B cell (primary cell): ENCODE measurements at regions not wholly inside any gene's neighbourhood (a gene's known extent, or its start where the extent isn't known, plus 50 kb on each side); places are given as distances from the start of the nearest gene placed in this dataset.

Experiments
- ATAC-seq: fragments of 200-7000 bp; cut with Tn5 transposase; one replicate; pipeline ENCODE4 v1.10.0; 2021; ENCODE audit warnings: low read depth, mild to moderate bottlenecking, moderate number of reproducible peaks, moderate library complexity
- CTCF ChIA-PET: fragments of 350-600 bp; sonication (Branson Sonifier 250); formaldehyde crosslinking; loops from one replicate; lab custom pipeline; 2021; ENCODE audit warnings: antibody characterized with exemption, inconsistent platforms; lab: Charles Lee
- POLR2A ChIA-PET: fragments of 350-600 bp; sonication (Branson Sonifier 250); formaldehyde crosslinking; loops from one replicate; lab custom pipeline; 2021; ENCODE audit warnings: antibody characterized with exemption; lab: Charles Lee
- DNase-seq: peaks from one replicate; pipeline ENCODE4 v3.0.0; 2013
- H2AFZ ChIP-seq: 2 replicates; pipeline ENCODE4 v1.6.1; 2012; ENCODE audit warnings: mild to moderate bottlenecking, low read depth, low read length; ENCODE audit not compliant: insufficient read depth, poor library complexity, severe bottlenecking
- H3K27ac ChIP-seq, 2 donors: 1 replicate in 1 of 2; 2 replicates in 1 of 2; pipeline ENCODE4 v1.5.1; 2012 to 2013; ENCODE audit warnings: low read length in 2 of 2, mild to moderate bottlenecking in 2 of 2, moderate library complexity in 1 of 2
- H3K27me3 ChIP-seq, 4 experiments: fragments of 200-600 bp in 1 of 4; sonication (generic) in 1 of 4; replicated peaks in 1 of 4; 1 replicate in 2 of 4; 2 replicates in 2 of 4; pipeline versions ENCODE4 v1.6.1 to v1.7.0; 2013 to 2016; ENCODE audit warnings: low read length in 3 of 4, mild to moderate bottlenecking in 2 of 4, mixed read lengths in 1 of 4, moderate library complexity in 1 of 4; ENCODE audit not compliant: insufficient read depth in 4 of 4, control insufficient read depth in 3 of 4; ENCODE audit errors: control extremely low read depth in 1 of 4
- H3K36me3 ChIP-seq, 2 experiments: replicated peaks in 1 of 2; 1 replicate in 1 of 2; 2 replicates in 1 of 2; pipeline versions ENCODE4 v1.6.1 to v1.7.1; 2013; ENCODE audit warnings: low read length in 1 of 2; ENCODE audit not compliant: insufficient read depth in 2 of 2, control insufficient read depth in 1 of 2; ENCODE audit errors: control extremely low read depth in 1 of 2, extremely low read depth in 1 of 2
- H3K4me1 ChIP-seq, 2 donors: fragments of 200-600 bp in 1 of 2; sonication (generic) in 1 of 2; 1 replicate in 1 of 2; 2 replicates in 1 of 2; pipeline versions ENCODE4 v1.5.1 to v1.6.1; 2013 to 2017; ENCODE audit warnings: low read length in 2 of 2; ENCODE audit not compliant: control insufficient read depth in 2 of 2, insufficient read depth in 2 of 2
- H3K4me2 ChIP-seq: replicated peaks from 2 replicates; pipeline ENCODE3; 2012; ENCODE audit warnings: mild to moderate bottlenecking, low read depth, low read length; ENCODE audit not compliant: poor library complexity, severe bottlenecking
- H3K4me3 ChIP-seq, 5 experiments: fragments of 200-600 bp in 1 of 5; sonication (generic) in 1 of 5; 1 replicate in 3 of 5; 2 replicates in 2 of 5; pipeline versions ENCODE4 v1.5.1 to v1.7.0; 2011 to 2016; ENCODE audit warnings: low read length in 4 of 5, mild to moderate bottlenecking in 4 of 5, low read depth in 2 of 5, control low read depth in 1 of 5, moderate library complexity in 1 of 5; ENCODE audit not compliant: insufficient read depth in 1 of 5; ENCODE audit errors: control extremely low read depth in 1 of 5, extremely low read depth in 1 of 5
- H3K79me2 ChIP-seq: fragments of 200-600 bp; sonication (generic); one replicate; pipeline ENCODE4 v1.6.0; 2016; ENCODE audit warnings: low read length; ENCODE audit not compliant: control insufficient read depth, insufficient read depth
- H3K9ac ChIP-seq: fragments of 200-600 bp; sonication (generic); 2 replicates; pipeline ENCODE4 v1.6.1; 2017; ENCODE audit warnings: mild to moderate bottlenecking, low read length, moderate library complexity
- H3K9me3 ChIP-seq, 3 donors: one replicate each; pipeline versions ENCODE4 v1.6.1 to v1.7.1; 2013; ENCODE audit warnings: low read length in 2 of 3; ENCODE audit not compliant: control insufficient read depth in 2 of 3, insufficient read depth in 1 of 3; ENCODE audit errors: control extremely low read depth in 1 of 3
- H4K20me1 ChIP-seq: 2 replicates; pipeline ENCODE4 v1.6.0; 2012; ENCODE audit warnings: mild to moderate bottlenecking, low read length; ENCODE audit not compliant: insufficient read depth, control insufficient read depth, poor library complexity, severe bottlenecking
- H3K27ac Mint-ChIP-seq: one replicate; pipeline ENCODE4 v1.8.0; 2021; ENCODE audit warnings: mixed read lengths
- H3K27me3 Mint-ChIP-seq: one replicate; pipeline ENCODE4 v1.8.0; 2021; ENCODE audit warnings: mixed read lengths
- H3K4me1 Mint-ChIP-seq: one replicate; pipeline ENCODE4 v1.8.0; 2021; ENCODE audit warnings: mixed read lengths
- H3K4me3 Mint-ChIP-seq: one replicate; pipeline ENCODE4 v1.8.0; 2021; ENCODE audit warnings: mixed read lengths
- H3K9me3 Mint-ChIP-seq: one replicate; pipeline ENCODE4 v1.8.0; 2022; ENCODE audit warnings: mixed read lengths; ENCODE audit not compliant: insufficient read depth
- CTCF ChIP-seq: fragments of 200-600 bp; IDR thresholded peaks from one replicate; pipeline ENCODE4 v1.8.0; 2022; ENCODE audit warnings: antibody characterized with exemption, mild to moderate bottlenecking
- EZH2 ChIP-seq: IDR thresholded peaks from 2 replicates; pipeline ENCODE4 v1.6.1; 2012; ENCODE audit warnings: borderline replicate concordance, low read depth, mild to moderate bottlenecking, moderate library complexity, low read length; ENCODE audit not compliant: insufficient read depth, poor library complexity, severe bottlenecking
- WGBS: methylation state at CpG from one replicate; pipeline ENCODE4 v1.1.5; 2013; ENCODE audit warnings: missing lambda C conversion rate; ENCODE audit not compliant: insufficient coverage; 5-methylcytosine and 5-hydroxymethylcytosine counted together
- intact Hi-C: fragments of 100-400 bp; cut with micrococcal nuclease; formaldehyde crosslinking; loops from one replicate; pipeline ENCODE4 v1.10.0; 2022

GRCh38 chr5:161077496-161077895, 225.5 kb upstream of the ATP10B start:
- ATAC-seq (no peak), DNase-seq (no peak)
- POLR2A ChIA-PET, result no interaction called here
- Mint-ChIP-seq H3K4me1 (no peaks in the 10 kb centered on the region), H3K27ac (no peak overlapping the region), H3K27me3 (no peaks in the 10 kb centered on the region), H3K9me3 (no peaks in the 10 kb centered on the region), H3K4me3 (no peak overlapping the region)
- Histone ChIP-seq H3K4me1 (no peaks in the 10 kb centered on the region), H3K27ac (no peak overlapping the region), H4K20me1 (no peaks in the 10 kb centered on the region), H3K4me3 (no peak overlapping the region), H3K4me2 (no peak overlapping the region), H3K27me3 (no peaks in the 10 kb centered on the region), H3K79me2 (no peaks in the 10 kb centered on the region), H3K9me3 (no peaks in the 10 kb centered on the region), H3K36me3 (no peaks in the 10 kb centered on the region), H3K9ac (no peak overlapping the region), H2AFZ (no peak overlapping the region)
- TF ChIP-seq EZH2, result no peak
- TF ChIP-seq CTCF, result no peak
- WGBS, result no CpG with 5 or more reads among the region's 2 CpGs
- intact Hi-C loops, result no loop called here
- CTCF ChIA-PET, result interaction anchor here (0.7 kb wide), 1 partner anchor 731 kb away, joined by 3 read pairs; no protein-coding TSS in a partner anchor

GRCh38 chr5:161064781-161065180, 212.8 kb upstream of the ATP10B start:
- H3K79me2 ChIP-seq, result no peaks in the 10 kb centered on the region
- H4K20me1 ChIP-seq, result no peaks in the 10 kb centered on the region
- no peaks in the 10 kb centered on the region for H3K4me1 ChIP-seq
- ATAC-seq (no peak), DNase-seq (no peak)
- Mint-ChIP-seq H3K27ac (no peak overlapping the region), H3K9me3 (no peaks in the 10 kb centered on the region), H3K4me1 (no peaks in the 10 kb centered on the region), H3K27me3 (peaks cover 10% of the 10 kb centered on the region), H3K4me3 (no peak overlapping the region)
- no peak overlapping the region for H3K9ac ChIP-seq
- TF ChIP-seq EZH2, result no peak
- TF ChIP-seq CTCF, result no peak
- H3K27me3 ChIP-seq, result no peaks in the 10 kb centered on the region
- intact Hi-C loops, result no loop called here
- H3K4me2 ChIP-seq, result no peak overlapping the region
- H3K4me3 ChIP-seq, result no peak overlapping the region
- no peak overlapping the region for H2AFZ ChIP-seq
- WGBS, result 70% methylated on average over 1 of the region's 2 CpGs
- no peak overlapping the region for H3K27ac ChIP-seq
- no peaks in the 10 kb centered on the region for H3K36me3 ChIP-seq
- H3K9me3 ChIP-seq, result no peaks in the 10 kb centered on the region
- ChIA-PET POLR2A (no interaction called here), CTCF (no interaction called here)
